ENCODE measurements at regions not wholly inside any gene's neighbourhood (a gene's known extent, or its start where the extent isn't known, plus 50 kb on each side); places are given as distances from the start of the nearest gene placed in this dataset.
"Not testable (repeated sequence)": the region's sequence is repeated elsewhere in the genome, so short reads cannot be mapped to it uniquely, and the experiment has no call there.

DNA sequence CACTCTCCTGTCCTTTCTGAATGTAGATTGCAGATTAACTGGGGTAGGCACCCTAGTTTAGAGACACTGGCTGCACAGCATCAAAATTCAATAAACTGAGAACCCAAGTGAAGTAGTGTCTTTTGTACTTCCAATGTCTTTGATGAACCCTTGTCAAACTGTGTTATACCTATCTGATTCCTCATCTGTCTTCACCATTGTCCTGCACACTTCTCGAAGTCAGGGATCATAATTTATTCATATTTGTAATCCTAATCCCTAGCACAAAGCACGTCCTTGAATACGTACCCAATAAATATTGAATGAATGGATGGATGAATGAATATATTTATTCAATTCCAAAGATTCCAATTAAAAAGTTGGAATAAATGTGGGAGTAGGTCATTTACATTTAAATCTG lies 256.6 kb upstream of the PTBP2 start:
- ATAC-seq (replicated peaks in 6 of 8) = peak in 4 of 8 experiments; percentile 8 to 45 (median 14)
- WGBS, 10 experiments = 0 to 95% (median 86%) methylated on average over 1 to 3 of the region's 3 CpGs
- no peak overlapping the region for H3K4me3 ChIP-seq
- H3K4me1 ChIP-seq (replicated peaks in 1 of 2) = peaks cover 2 to 16% of the 10 kb centered on the region in 2 donors
- H3K27ac ChIP-seq = no peak overlapping the region
- in situ Hi-C loops (cut with MboI; ENCODE audit: low pct_unique_long_range_greater_than_20kb in 2 of 9, low sequenced_read_pairs in 9 of 9, unreplicated experiment in 9 of 9) = no loop called here

DNA sequence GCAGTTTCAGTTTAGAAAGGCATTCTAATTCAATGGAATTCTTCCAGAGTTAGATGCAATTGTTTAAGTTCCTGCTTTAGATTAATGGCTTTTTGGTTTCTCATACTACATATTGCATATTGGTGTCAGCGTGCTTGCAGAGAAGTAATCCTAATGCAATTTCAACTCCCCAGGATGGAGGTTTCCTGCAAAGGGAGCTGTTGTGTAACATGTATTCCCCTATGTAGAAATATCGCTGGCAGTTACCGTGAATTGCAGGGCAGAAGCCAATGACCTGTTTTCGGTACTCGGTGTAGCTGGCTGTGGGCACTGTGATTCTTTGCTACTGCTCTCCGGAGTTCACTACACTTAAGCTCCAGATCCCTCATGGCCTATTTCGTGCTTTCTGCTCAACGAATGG lies 256.1 kb upstream of the PTBP2 start:
- in situ Hi-C loops (cut with MboI; ENCODE audit: low pct_unique_long_range_greater_than_20kb in 2 of 9, low sequenced_read_pairs in 9 of 9, unreplicated experiment in 9 of 9) = no loop called here
- no peak overlapping the region for H3K27ac ChIP-seq
- ATAC-seq (replicated peaks in 6 of 8) = peak in 4 of 8 experiments; percentile 40 to 57 (median 50)
- 27 to 100% (median 57%) methylated on average over 1 to 8 of the region's 8 CpGs for WGBS, 10 experiments
- no peak overlapping the region for H3K4me3 ChIP-seq
- peaks cover 2 to 16% of the 10 kb centered on the region in 2 donors for H3K4me1 ChIP-seq (replicated peaks in 1 of 2)

DNA sequence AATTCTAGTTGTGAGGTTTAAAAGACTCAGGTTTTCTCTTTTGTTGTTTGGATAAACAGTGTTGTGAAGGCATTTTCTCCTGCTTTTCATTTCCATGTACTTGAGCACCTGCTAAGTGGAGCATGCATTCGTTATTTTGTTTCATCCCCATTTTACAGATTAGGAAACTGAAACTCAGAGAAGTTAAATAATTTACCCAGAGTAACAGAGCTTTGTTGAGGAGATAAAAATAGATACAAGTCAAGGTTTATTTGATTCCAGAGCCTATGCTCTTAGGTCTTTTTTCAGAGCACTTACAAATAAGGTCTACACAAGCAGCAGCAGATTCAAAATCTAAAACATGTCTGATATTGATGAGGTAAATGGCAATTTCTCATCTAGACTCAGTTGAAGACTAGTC lies 254.7 kb upstream of the PTBP2 start:
- Histone ChIP-seq H3K4me1 (replicated peaks in 1 of 2) (peaks cover 2 to 16% of the 10 kb centered on the region in 2 donors), H3K4me3 (no peak overlapping the region), H3K27ac (no peak overlapping the region)
- no peak for ATAC-seq (replicated peaks in 6 of 8)
- in situ Hi-C loops (cut with MboI; ENCODE audit: low pct_unique_long_range_greater_than_20kb in 2 of 9, low sequenced_read_pairs in 9 of 9, unreplicated experiment in 9 of 9) = no loop called here
- WGBS, 10 experiments = 80 to 100% (median 100%) methylated on average over 1 of the region's 1 CpG; no CpG with 5 or more reads in 2 of the 10 experiments

DNA sequence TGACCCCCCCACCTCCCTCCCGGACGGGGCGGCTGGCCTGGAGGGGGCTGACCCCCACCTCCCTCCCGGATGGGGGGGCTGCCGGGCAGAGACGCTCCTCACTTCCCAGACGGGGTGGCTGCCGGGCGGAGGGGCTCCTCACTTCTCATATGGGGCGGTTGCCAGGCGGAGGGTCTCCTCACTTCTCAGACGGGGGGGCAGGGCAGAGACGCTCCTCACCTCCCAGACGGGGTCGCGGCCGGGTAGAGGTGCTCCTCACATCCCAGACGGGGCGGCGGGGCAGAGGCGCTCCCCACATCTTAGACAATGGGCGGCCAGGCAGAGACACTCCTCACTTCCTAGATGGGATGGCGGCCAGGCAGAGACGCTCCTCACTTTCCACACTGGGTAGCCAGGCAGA lies 251.9 kb upstream of the PTBP2 start:
- H3K4me1 ChIP-seq (replicated peaks in 1 of 2) = peaks cover 11 to 16% of the 10 kb centered on the region in 2 donors
- in situ Hi-C loops (cut with MboI; ENCODE audit: low pct_unique_long_range_greater_than_20kb in 2 of 9, low sequenced_read_pairs in 9 of 9, unreplicated experiment in 9 of 9); H3K4me3 ChIP-seq; ATAC-seq (replicated peaks in 6 of 8); H3K27ac ChIP-seq: not testable (repeated sequence)
- no CpG with 5 or more reads among the region's 24 CpGs for WGBS, 10 experiments

- peak in 1 of 8 experiments; percentile 38 for ATAC-seq (replicated peaks in 6 of 8)
- Histone ChIP-seq H3K4me1 (replicated peaks in 1 of 2) (peaks cover 23 to 24% of the 10 kb centered on the region in 2 donors), H3K27ac (no peak overlapping the region), H3K4me3 (no peak overlapping the region)
- in situ Hi-C loops (cut with MboI; ENCODE audit: low pct_unique_long_range_greater_than_20kb in 2 of 9, low sequenced_read_pairs in 9 of 9, unreplicated experiment in 9 of 9) = no loop called here
Observed at GRCh38 chr1:96472471-96472870, 249.1 kb upstream of the PTBP2 start.

DNA sequence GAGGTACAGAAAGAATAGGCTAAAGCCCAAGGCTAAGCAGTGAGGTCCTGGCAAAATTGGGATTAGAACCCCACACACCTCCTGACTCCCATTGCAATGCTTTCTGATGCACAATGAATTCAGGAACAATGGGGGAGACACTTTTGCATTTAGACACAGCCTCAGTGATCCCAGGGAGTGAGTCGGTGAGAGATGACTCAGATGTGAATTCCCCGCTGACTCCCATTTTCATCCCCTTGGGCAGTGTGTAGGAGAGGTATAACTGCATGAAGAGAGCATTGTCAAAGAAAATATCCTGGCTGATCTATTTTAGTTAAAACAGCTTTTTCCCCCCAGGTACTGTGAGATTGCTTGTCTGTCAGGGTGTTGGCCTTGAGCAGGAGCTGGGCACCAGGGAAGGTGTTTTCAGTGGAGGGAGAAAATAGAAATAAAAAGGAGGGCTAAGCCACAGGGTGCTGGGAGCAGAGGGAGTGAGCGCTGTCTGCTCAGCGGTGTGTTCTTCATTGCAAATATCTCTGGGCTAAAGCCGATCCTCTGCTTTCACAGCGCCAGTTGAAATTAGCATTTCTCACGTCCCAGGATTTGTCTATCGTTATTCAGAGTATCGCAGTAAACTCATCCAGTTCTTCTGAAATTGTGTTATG lies 247.7 kb upstream of the PTBP2 start:
- no peak overlapping the region for H3K4me3 ChIP-seq
- in situ Hi-C loops (cut with MboI; ENCODE audit: low pct_unique_long_range_greater_than_20kb in 2 of 9, low sequenced_read_pairs in 9 of 9, unreplicated experiment in 9 of 9) = no loop called here
- peak in 7 of 8 experiments; percentile 51 to 93 (median 89) for ATAC-seq (replicated peaks in 6 of 8)
- H3K27ac ChIP-seq = peak overlapping the region in 1 of 2 donors; percentile 7
- WGBS, 10 experiments = 21 to 93% (median 50%) methylated on average over 2 to 9 of the region's 9 CpGs; no CpG with 5 or more reads in 2 of the 10 experiments
- H3K4me1 ChIP-seq (replicated peaks in 1 of 2) = peaks cover 23 to 24% of the 10 kb centered on the region in 2 donors

- no peak overlapping the region for H3K27ac ChIP-seq
- in situ Hi-C loops (cut with MboI; ENCODE audit: low pct_unique_long_range_greater_than_20kb in 2 of 9, low sequenced_read_pairs in 9 of 9, unreplicated experiment in 9 of 9) = no loop called here
- 20 to 100% (median 50%) methylated on average over 1 to 6 of the region's 7 CpGs; no CpG with 5 or more reads in 1 of the 10 experiments for WGBS, 10 experiments
- H3K4me3 ChIP-seq = no peak overlapping the region
- no peak for ATAC-seq (replicated peaks in 6 of 8)
- H3K4me1 ChIP-seq (replicated peaks in 1 of 2) = peaks cover 23 to 24% of the 10 kb centered on the region in 2 donors
Observed at GRCh38 chr1:96474985-96475743, 246.4 kb upstream of the PTBP2 start.

DNA sequence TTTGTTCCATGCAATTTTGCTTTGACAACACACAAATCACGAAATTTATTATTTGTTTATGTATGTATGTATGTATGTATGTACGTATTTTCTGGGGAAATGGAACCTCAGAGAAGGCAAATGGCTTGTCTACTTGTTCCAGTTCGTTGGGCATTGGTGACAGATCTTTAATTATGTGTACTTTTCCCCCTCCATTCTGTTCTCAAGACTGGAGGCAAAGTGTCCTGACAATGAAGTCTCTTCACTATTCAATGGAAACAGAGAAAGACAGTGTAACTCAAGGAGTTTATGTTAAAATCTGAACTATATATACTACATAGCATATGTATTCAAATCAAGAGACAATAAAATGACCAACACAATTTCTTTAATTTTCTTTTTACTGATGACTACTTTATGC lies 245.7 kb upstream of the PTBP2 start:
- no peak overlapping the region for H3K4me3 ChIP-seq
- 0 to 83% (median 32%) methylated on average over 1 to 3 of the region's 3 CpGs; no CpG with 5 or more reads in 2 of the 10 experiments for WGBS, 10 experiments

GRCh38 chr1:96478228-96478627 lies 243.4 kb upstream of the PTBP2 start:
- WGBS, 10 experiments = 74 to 100% (median 85%) methylated on average over 2 to 4 of the region's 4 CpGs; no CpG with 5 or more reads in 2 of the 10 experiments
- H3K27ac ChIP-seq = no peak overlapping the region
- no peak overlapping the region for H3K4me3 ChIP-seq
- peaks cover 24 to 33% of the 10 kb centered on the region in 2 donors for H3K4me1 ChIP-seq (replicated peaks in 1 of 2)
- no peak for ATAC-seq (replicated peaks in 6 of 8)
- in situ Hi-C loops (cut with MboI; ENCODE audit: low pct_unique_long_range_greater_than_20kb in 2 of 9, low sequenced_read_pairs in 9 of 9, unreplicated experiment in 9 of 9) = no loop called here

More for the DNA sequence above, 245.7 kb upstream of the PTBP2 start:
- Histone ChIP-seq H3K27ac (no peak overlapping the region), H3K4me1 (replicated peaks in 1 of 2) (peaks cover 23 to 24% of the 10 kb centered on the region in 2 donors)
- in situ Hi-C loops (cut with MboI; ENCODE audit: low pct_unique_long_range_greater_than_20kb in 2 of 9, low sequenced_read_pairs in 9 of 9, unreplicated experiment in 9 of 9) = no loop called here
- ATAC-seq (replicated peaks in 6 of 8) = peak in 1 of 8 experiments; percentile 54

DNA sequence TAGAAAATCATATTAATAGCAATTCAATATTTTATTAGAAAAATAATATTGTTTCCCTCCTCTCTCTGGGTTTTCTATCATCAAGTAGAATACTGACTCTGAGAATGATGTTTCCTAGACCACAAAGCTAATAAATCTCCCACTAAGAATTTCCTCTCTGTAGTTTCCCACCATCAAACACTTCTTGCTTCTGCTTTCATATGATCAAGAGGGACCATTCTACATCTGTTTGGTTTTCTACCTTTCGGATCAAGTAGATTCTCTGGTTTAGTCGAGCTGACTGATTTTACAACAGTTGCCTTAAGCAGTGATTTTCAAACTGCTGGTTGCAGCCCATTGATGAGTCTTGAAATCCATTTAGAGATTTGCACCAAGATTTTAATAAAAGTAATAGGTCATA lies 240.2 kb upstream of the PTBP2 start:
- Histone ChIP-seq H3K4me1 (replicated peaks in 1 of 2) (peaks cover 3 to 12% of the 10 kb centered on the region in 2 donors), H3K27ac (no peak overlapping the region), H3K4me3 (no peak overlapping the region)
- 43 to 100% (median 65%) methylated on average over 1 to 2 of the region's 2 CpGs; no CpG with 5 or more reads in 2 of the 10 experiments for WGBS, 10 experiments
- in situ Hi-C loops (cut with MboI; ENCODE audit: low pct_unique_long_range_greater_than_20kb in 2 of 9, low sequenced_read_pairs in 9 of 9, unreplicated experiment in 9 of 9) = no loop called here
- no peak for ATAC-seq (replicated peaks in 6 of 8)

- in situ Hi-C loops (cut with MboI; ENCODE audit: low pct_unique_long_range_greater_than_20kb in 2 of 9, low sequenced_read_pairs in 9 of 9, unreplicated experiment in 9 of 9) = no loop called here
- no peak overlapping the region for H3K4me3 ChIP-seq
- peaks cover 9 to 17% of the 10 kb centered on the region in 2 donors for H3K4me1 ChIP-seq (replicated peaks in 1 of 2)
- 0 to 100% (median 11%) methylated on average over 1 to 4 of the region's 4 CpGs for WGBS, 10 experiments
- peak in 5 of 8 experiments; percentile 21 to 67 (median 52) for ATAC-seq (replicated peaks in 6 of 8)
- H3K27ac ChIP-seq = no peak overlapping the region
Observed at GRCh38 chr1:96482616-96483015, 239.0 kb upstream of the PTBP2 start.

- in situ Hi-C loops (cut with MboI; ENCODE audit: low pct_unique_long_range_greater_than_20kb in 2 of 9, low sequenced_read_pairs in 9 of 9, unreplicated experiment in 9 of 9) = no loop called here
- no peak overlapping the region for H3K27ac ChIP-seq
Observed at GRCh38 chr1:96487394-96487793, 234.2 kb upstream of the PTBP2 start.

DNA sequence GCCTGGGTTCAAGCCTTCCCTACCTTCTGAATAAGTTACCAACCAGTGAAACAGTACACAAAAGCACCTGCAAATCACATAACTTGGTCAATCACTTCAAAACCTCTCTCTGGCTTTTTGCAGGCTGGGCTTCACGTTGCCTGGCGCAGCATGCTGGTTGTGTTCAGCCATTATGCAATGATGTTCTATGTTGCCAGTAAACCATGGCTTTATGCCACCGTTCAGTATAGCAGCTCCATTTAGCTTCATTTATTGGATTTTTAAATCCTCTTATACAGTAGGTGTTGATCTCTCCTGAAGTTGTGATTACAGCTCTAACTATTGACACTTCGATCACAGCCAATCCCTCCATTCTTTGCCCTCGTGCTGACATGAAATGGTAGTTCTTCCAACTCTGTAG lies 233.6 kb upstream of the PTBP2 start:
- 33 to 100% (median 85%) methylated on average over 2 to 5 of the region's 5 CpGs for WGBS, 10 experiments
- in situ Hi-C loops (cut with MboI; ENCODE audit: low pct_unique_long_range_greater_than_20kb in 2 of 9, low sequenced_read_pairs in 9 of 9, unreplicated experiment in 9 of 9) = no loop called here
- no peak overlapping the region for H3K4me3 ChIP-seq
- peaks cover 16 to 18% of the 10 kb centered on the region in 2 donors for H3K4me1 ChIP-seq (replicated peaks in 1 of 2)
- no peak for ATAC-seq (replicated peaks in 6 of 8)
- no peak overlapping the region for H3K27ac ChIP-seq

More at GRCh38 chr1:96487394-96487793, 234.2 kb upstream of the PTBP2 start:
- peaks cover 16 to 22% of the 10 kb centered on the region in 2 donors for H3K4me1 ChIP-seq (replicated peaks in 1 of 2)
- H3K4me3 ChIP-seq = no peak overlapping the region
- ATAC-seq (replicated peaks in 6 of 8) = peak in 1 of 8 experiments; percentile 24
- WGBS, 10 experiments = 50 to 100% (median 66%) methylated on average over 1 to 3 of the region's 3 CpGs

Data from motor neuron (in vitro differentiated cells).